Small intestine (tissue), 7 donors: ENCODE measurements at regions not wholly inside any gene's neighbourhood (a gene's known extent, or its start where the extent isn't known, plus 50 kb on each side); places are given as distances from the start of the nearest gene placed in this dataset.
"Not testable (repeated sequence)": the region's sequence is repeated elsewhere in the genome, so short reads cannot be mapped to it uniquely, and the experiment has no call there.

Source experiments
- DNase-seq, 2 donors: peaks; one replicate each; pipeline versions ENCODE4 v3.0.0 to v3.0.0-alpha.2; 2013
- FAIRE-seq: peaks from 2 replicates; lab custom pipeline; 2012; peaks lifted over from hg19 to GRCh38; lab: Jason Lieb, UNC
- H3K27ac ChIP-seq, 3 donors: one replicate each; pipeline ENCODE4 v1.5.1; 2013; ENCODE audit warnings: low read length in 2 of 3, mild to moderate bottlenecking in 2 of 3, control low read depth in 1 of 3, inconsistent platforms in 1 of 3, low read depth in 1 of 3, moderate library complexity in 1 of 3
- H3K27me3 ChIP-seq, 3 donors: one replicate each; pipeline ENCODE4 v1.6.1; 2013; ENCODE audit warnings: low read length in 3 of 3, inconsistent platforms in 1 of 3; ENCODE audit not compliant: control insufficient read depth in 3 of 3, insufficient read depth in 3 of 3
- H3K36me3 ChIP-seq, 3 donors: one replicate each; pipeline ENCODE4 v1.6.1; 2013; ENCODE audit warnings: low read length in 3 of 3, inconsistent platforms in 1 of 3, low read depth in 1 of 3, mild to moderate bottlenecking in 1 of 3, moderate library complexity in 1 of 3; ENCODE audit not compliant: control insufficient read depth in 3 of 3, insufficient read depth in 2 of 3
- H3K4me1 ChIP-seq, 3 donors: one replicate each; pipeline ENCODE4 v1.6.1; 2013; ENCODE audit warnings: low read length in 2 of 3, inconsistent platforms in 1 of 3, low read depth in 1 of 3, mild to moderate bottlenecking in 1 of 3, moderate library complexity in 1 of 3; ENCODE audit not compliant: control insufficient read depth in 3 of 3, insufficient read depth in 2 of 3
- H3K4me3 ChIP-seq, 3 donors: one replicate each; pipeline ENCODE4 v1.5.1; 2013; ENCODE audit warnings: low read length in 3 of 3, control low read depth in 1 of 3, inconsistent platforms in 1 of 3, low read depth in 1 of 3, mild to moderate bottlenecking in 1 of 3, moderate library complexity in 1 of 3
- H3K9me3 ChIP-seq, 2 donors: one replicate each; pipeline ENCODE4 v1.6.1; 2013; ENCODE audit warnings: low read depth in 1 of 2, low read length in 1 of 2; ENCODE audit not compliant: control insufficient read depth in 2 of 2, insufficient read depth in 1 of 2
- WGBS, 3 donors: extraction: QIAGEN DNeasy Blood & Tissue Kit; methylation state at CpG; one replicate each; pipeline ENCODE4 v1.1.7; 2013; 5-methylcytosine and 5-hydroxymethylcytosine counted together
- donor health status: healthy with polysubstance abuse.
- donor health status: control.
- donor health status: control.
- donor health status: Bipolar disorder and iron deficiency.
- donor health status: healthy.

DNA sequence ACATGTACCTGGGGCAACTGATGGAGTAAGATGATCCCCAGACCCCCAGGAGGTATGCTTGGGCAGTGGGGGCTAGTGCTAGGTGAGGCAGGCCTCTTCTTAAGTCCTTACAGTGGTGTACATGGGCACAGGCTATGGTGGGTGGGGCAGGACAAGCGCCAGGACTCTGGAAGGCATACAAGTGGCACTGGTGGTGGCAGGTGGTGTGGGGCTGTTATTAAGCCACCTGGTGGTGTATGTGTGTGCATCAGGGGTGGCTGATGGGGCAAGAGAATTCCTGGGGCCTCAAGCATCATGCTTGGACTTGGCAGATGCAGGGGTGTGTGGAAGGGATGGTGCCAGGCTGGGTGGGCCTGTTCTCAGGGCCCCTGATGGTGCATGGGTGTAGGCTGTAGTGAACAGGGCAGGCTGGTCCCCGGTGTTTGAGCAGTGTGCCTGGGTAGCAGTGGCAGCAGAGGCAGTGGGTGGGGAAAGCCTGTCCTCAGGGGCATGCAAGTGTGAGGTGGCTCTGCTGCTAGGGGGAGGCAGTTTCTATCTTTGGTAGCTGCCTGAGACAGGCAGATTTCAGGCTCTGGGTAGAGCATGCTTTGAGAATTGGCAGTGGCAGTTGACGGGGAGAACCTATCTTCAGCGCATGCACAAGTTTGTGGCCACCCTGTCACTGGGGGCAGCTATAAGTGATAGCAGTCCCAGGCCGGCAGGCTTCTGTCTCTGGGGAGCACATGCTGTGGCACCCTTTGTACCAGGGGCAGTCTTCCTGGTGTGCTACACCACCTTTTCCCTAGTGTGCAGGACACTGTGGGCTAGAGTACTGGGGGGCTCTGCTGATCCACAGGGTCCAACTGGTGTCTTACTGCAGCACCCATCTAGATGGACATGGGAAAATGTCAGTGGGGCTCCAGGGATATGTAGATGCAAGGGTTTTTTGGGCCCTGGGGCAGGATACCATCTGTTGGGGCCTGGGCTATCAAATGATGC lies 52.6 kb upstream of the ABCD2 start:
- Histone ChIP-seq H3K36me3 (no peaks in the 10 kb centered on the region), H3K27ac (no peak overlapping the region), H3K4me3 (no peak overlapping the region), H3K9me3 (peaks cover 0 to 29% of the 10 kb centered on the region in 2 donors), H3K27me3 (no peaks in the 10 kb centered on the region), H3K4me1 (no peaks in the 10 kb centered on the region)
- 88 to 92% (median 89%) methylated on average over 5 of the region's 5 CpGs for WGBS, 3 donors
- FAIRE-seq (no peak), DNase-seq (no peak)

GRCh38 chr12:39669539-39669938 lies 49.9 kb upstream of the ABCD2 start:
- H3K27me3 ChIP-seq, FAIRE-seq, DNase-seq, H3K4me1 ChIP-seq, H3K27ac ChIP-seq, H3K4me3 ChIP-seq, H3K36me3 ChIP-seq: not testable (repeated sequence)
- 44 to 51% (median 49%) methylated on average over 7 of the region's 7 CpGs for WGBS, 3 donors
- peaks cover 0 to 22% of the 10 kb centered on the region in 2 donors for H3K9me3 ChIP-seq
